Mesendoderm (in vitro differentiated cells): ENCODE measurements at regions not wholly inside any gene's neighbourhood (a gene's known extent, or its start where the extent isn't known, plus 50 kb on each side); places are given as distances from the start of the nearest gene placed in this dataset.

Experiments used
- DNase-seq: peaks from one replicate; pipeline ENCODE4 v3.0.0; 2013
- H2AK5ac ChIP-seq: 2 replicates; pipeline ENCODE4 v1.6.1; 2013; ENCODE audit warnings: low read length, inconsistent platforms
- H2BK120ac ChIP-seq: 2 replicates; pipeline ENCODE4 v1.6.1; 2013; ENCODE audit warnings: low read depth, mild to moderate bottlenecking, low read length, moderate library complexity, mixed read lengths
- H2BK15ac ChIP-seq: replicated peaks from 2 replicates; pipeline ENCODE4 v1.6.1; 2013; ENCODE audit warnings: low read depth, mild to moderate bottlenecking, moderate library complexity
- H2BK5ac ChIP-seq: 2 replicates; pipeline ENCODE4 v1.6.1; 2013; ENCODE audit warnings: low read length, inconsistent platforms
- H3K18ac ChIP-seq: 2 replicates; pipeline ENCODE4 v1.6.1; 2013; ENCODE audit warnings: mild to moderate bottlenecking, low read length, mixed read lengths
- H3K23ac ChIP-seq: one replicate; pipeline ENCODE4 v1.6.1; 2013; ENCODE audit warnings: low read length
- H3K27ac ChIP-seq: 2 replicates; pipeline ENCODE4 v1.5.1; 2013; ENCODE audit warnings: low read depth, mild to moderate bottlenecking, inconsistent platforms, low read length, moderate library complexity
- H3K27me3 ChIP-seq: 2 replicates; pipeline ENCODE4 v1.6.1; 2013; ENCODE audit warnings: low read length, control low read depth, mild to moderate bottlenecking, inconsistent platforms; ENCODE audit not compliant: insufficient read depth, poor library complexity
- H3K36me3 ChIP-seq: 2 replicates; pipeline ENCODE4 v1.6.1; 2013; ENCODE audit warnings: low read length, inconsistent platforms; ENCODE audit not compliant: control insufficient read depth, insufficient read depth
- H3K4ac ChIP-seq: one replicate; pipeline ENCODE4 v1.6.1; 2013; ENCODE audit warnings: low read depth, mild to moderate bottlenecking, low read length, moderate library complexity
- H3K4me1 ChIP-seq: 2 replicates; pipeline ENCODE4 v1.6.1; 2013; ENCODE audit warnings: low read depth, low read length, inconsistent platforms; ENCODE audit not compliant: control insufficient read depth
- H3K4me2 ChIP-seq: 2 replicates; pipeline ENCODE4 v1.6.1; 2013; ENCODE audit warnings: low read length
- H3K4me3 ChIP-seq: 2 replicates; pipeline ENCODE4 v1.5.1; 2013; ENCODE audit warnings: mild to moderate bottlenecking, low read length
- H3K56ac ChIP-seq: one replicate; pipeline ENCODE4 v1.6.1; 2013; ENCODE audit warnings: low read length
- H3K79me1 ChIP-seq: 2 replicates; pipeline ENCODE4 v1.6.1; 2013; ENCODE audit warnings: low read length, inconsistent platforms
- H3K79me2 ChIP-seq: 2 replicates; pipeline ENCODE4 v1.6.1; 2013; ENCODE audit warnings: mild to moderate bottlenecking, low read length; ENCODE audit not compliant: control insufficient read depth, insufficient read depth
- H3K9ac ChIP-seq: 2 replicates; pipeline ENCODE4 v1.6.1; 2013; ENCODE audit warnings: low read length, inconsistent platforms
- H4K5ac ChIP-seq: one replicate; pipeline ENCODE4 v1.6.1; 2013; ENCODE audit warnings: low read length
- H4K8ac ChIP-seq: one replicate; pipeline ENCODE4 v1.6.1; 2013; ENCODE audit warnings: low read depth, mild to moderate bottlenecking, control low read depth, low read length, moderate library complexity
- WGBS: extraction: QIAGEN DNeasy Blood & Tissue Kit; methylation state at CpG from one replicate; pipeline ENCODE4 v1.1.7; 2013; ENCODE audit warnings: low lambda C conversion rate, missing lambda C conversion rate; ENCODE audit not compliant: insufficient coverage; ENCODE audit errors: extremely low coverage; 5-methylcytosine and 5-hydroxymethylcytosine counted together

GRCh38 chr5:99083197-99083596, 154.4 kb upstream of the CHD1 start:
- WGBS, result no CpG with 5 or more reads among the region's 3 CpGs
- H3K4ac ChIP-seq, result no peak overlapping the region
- DNase-seq, result no peak
- no peak overlapping the region for H2AK5ac ChIP-seq
- no peak overlapping the region for H4K5ac ChIP-seq
- H3K4me1 ChIP-seq, result no peaks in the 10 kb centered on the region
- H3K27me3 ChIP-seq, result no peaks in the 10 kb centered on the region
- no peak overlapping the region for H3K27ac ChIP-seq
- H3K4me2 ChIP-seq, result no peak overlapping the region
- no peaks in the 10 kb centered on the region for H3K36me3 ChIP-seq
- H2BK15ac ChIP-seq, result no peak overlapping the region
- H3K79me2 ChIP-seq, result no peaks in the 10 kb centered on the region
- no peak overlapping the region for H2BK120ac ChIP-seq
- no peak overlapping the region for H3K4me3 ChIP-seq
- no peak overlapping the region for H4K8ac ChIP-seq
- H3K56ac ChIP-seq, result no peak overlapping the region
- no peak overlapping the region for H3K18ac ChIP-seq
- no peak overlapping the region for H2BK5ac ChIP-seq
- H3K23ac ChIP-seq, result no peak overlapping the region
- no peaks in the 10 kb centered on the region for H3K79me1 ChIP-seq
- no peak overlapping the region for H3K9ac ChIP-seq

- Histone ChIP-seq H2BK5ac (no peak overlapping the region), H3K4ac (no peak overlapping the region), H3K9ac (no peak overlapping the region), H3K4me1 (no peaks in the 10 kb centered on the region), H3K79me1 (no peaks in the 10 kb centered on the region), H3K4me3 (no peak overlapping the region), H3K27ac (no peak overlapping the region), H3K23ac (no peak overlapping the region), H3K4me2 (no peak overlapping the region), H4K5ac (no peak overlapping the region), H2BK15ac (no peak overlapping the region), H4K8ac (no peak overlapping the region), H3K56ac (no peak overlapping the region), H3K36me3 (no peaks in the 10 kb centered on the region), H3K18ac (no peak overlapping the region), H2BK120ac (no peak overlapping the region), H2AK5ac (no peak overlapping the region), H3K27me3 (no peaks in the 10 kb centered on the region), H3K79me2 (no peaks in the 10 kb centered on the region)
- no CpG with 5 or more reads among the region's 2 CpGs for WGBS
- DNase-seq, result no peak
These were observed 152.9 kb upstream of the CHD1 start for GRCh38 chr5:99081711-99082110.

- Histone ChIP-seq H3K18ac (no peak overlapping the region), H3K79me2 (no peaks in the 10 kb centered on the region), H3K9ac (no peak overlapping the region), H2BK5ac (no peak overlapping the region), H3K27ac (no peak overlapping the region), H3K4me2 (no peak overlapping the region), H3K27me3 (no peaks in the 10 kb centered on the region), H3K36me3 (no peaks in the 10 kb centered on the region), H3K4ac (no peak overlapping the region), H2BK120ac (no peak overlapping the region), H4K5ac (no peak overlapping the region), H2AK5ac (no peak overlapping the region), H3K79me1 (no peaks in the 10 kb centered on the region), H4K8ac (no peak overlapping the region), H3K56ac (no peak overlapping the region), H2BK15ac (no peak overlapping the region), H3K4me1 (no peaks in the 10 kb centered on the region), H3K23ac (no peak overlapping the region), H3K4me3 (no peak overlapping the region)
- DNase-seq, result no peak
- WGBS, result no CpG with 5 or more reads among the region's 4 CpGs
These were observed 148.2 kb upstream of the CHD1 start for GRCh38 chr5:99076723-99077640.

- DNase-seq, result no peak
- no CpG with 5 or more reads among the region's 1 CpG for WGBS
These were observed 144.0 kb upstream of the CHD1 start for GRCh38 chr5:99072846-99073245.

GRCh38 chr5:99070822-99071221, 142.0 kb upstream of the CHD1 start:
- Histone ChIP-seq H3K9ac (no peak overlapping the region), H3K4me3 (no peak overlapping the region), H3K4me1 (no peaks in the 10 kb centered on the region), H2BK5ac (no peak overlapping the region), H3K36me3 (no peaks in the 10 kb centered on the region), H3K18ac (no peak overlapping the region), H3K4ac (no peak overlapping the region), H4K8ac (no peak overlapping the region), H3K79me1 (no peaks in the 10 kb centered on the region), H2BK15ac (no peak overlapping the region), H3K56ac (no peak overlapping the region), H3K23ac (no peak overlapping the region), H3K27me3 (no peaks in the 10 kb centered on the region), H2BK120ac (no peak overlapping the region), H3K27ac (no peak overlapping the region), H3K4me2 (no peak overlapping the region), H4K5ac (no peak overlapping the region), H3K79me2 (no peaks in the 10 kb centered on the region), H2AK5ac (no peak overlapping the region)
- no peak for DNase-seq
- WGBS, result no CpG with 5 or more reads among the region's 2 CpGs

More at GRCh38 chr5:99072846-99073245, 144.0 kb upstream of the CHD1 start:
- no peak overlapping the region for H2BK5ac ChIP-seq
- H2BK15ac ChIP-seq, result no peak overlapping the region
- no peaks in the 10 kb centered on the region for H3K79me2 ChIP-seq
- no peaks in the 10 kb centered on the region for H3K27me3 ChIP-seq
- H4K8ac ChIP-seq, result no peak overlapping the region
- no peak overlapping the region for H3K23ac ChIP-seq
- no peak overlapping the region for H3K56ac ChIP-seq
- no peaks in the 10 kb centered on the region for H3K79me1 ChIP-seq
- H3K4me2 ChIP-seq, result no peak overlapping the region
- H3K18ac ChIP-seq, result no peak overlapping the region
- no peak overlapping the region for H3K4ac ChIP-seq
- H4K5ac ChIP-seq, result no peak overlapping the region
- no peak overlapping the region for H3K4me3 ChIP-seq
- no peaks in the 10 kb centered on the region for H3K36me3 ChIP-seq
- no peaks in the 10 kb centered on the region for H3K4me1 ChIP-seq
- H2BK120ac ChIP-seq, result no peak overlapping the region
- no peak overlapping the region for H3K27ac ChIP-seq
- H2AK5ac ChIP-seq, result no peak overlapping the region
- no peak overlapping the region for H3K9ac ChIP-seq

GRCh38 chr5:99070362-99070761, 141.6 kb upstream of the CHD1 start:
- H2BK120ac ChIP-seq, result no peak overlapping the region
- H4K8ac ChIP-seq, result no peak overlapping the region
- no peak overlapping the region for H3K4ac ChIP-seq
- DNase-seq, result no peak
- no peak overlapping the region for H3K56ac ChIP-seq
- WGBS, result no CpG with 5 or more reads among the region's 4 CpGs
- H3K27me3 ChIP-seq, result no peaks in the 10 kb centered on the region
- no peak overlapping the region for H3K27ac ChIP-seq
- no peak overlapping the region for H4K5ac ChIP-seq
- H3K4me3 ChIP-seq, result no peak overlapping the region
- no peak overlapping the region for H2BK5ac ChIP-seq
- no peaks in the 10 kb centered on the region for H3K79me2 ChIP-seq
- no peaks in the 10 kb centered on the region for H3K36me3 ChIP-seq
- H3K9ac ChIP-seq, result no peak overlapping the region
- no peak overlapping the region for H3K18ac ChIP-seq
- no peak overlapping the region for H3K4me2 ChIP-seq
- no peaks in the 10 kb centered on the region for H3K4me1 ChIP-seq
- H3K79me1 ChIP-seq, result no peaks in the 10 kb centered on the region
- H2BK15ac ChIP-seq, result no peak overlapping the region
- H3K23ac ChIP-seq, result no peak overlapping the region
- H2AK5ac ChIP-seq, result no peak overlapping the region
